AG09319 (cell line): ENCODE measurements at regions not wholly inside any gene's neighbourhood (a gene's known extent, or its start where the extent isn't known, plus 50 kb on each side); places are given as distances from the start of the nearest gene placed in this dataset.

Experiments used
- DNase-seq: peaks from one replicate; pipeline ENCODE4 v3.0.0-alpha.2; 2010; ENCODE audit warnings: low read depth; ENCODE audit errors: extremely low read depth
- TF ChIP-seq, protein P1 (sequence below): IDR thresholded peaks from 2 replicates; pipeline ENCODE4 v1.5.1; 2011; ENCODE audit warnings: low read depth, mild to moderate bottlenecking, inconsistent platforms, low read length, moderate library complexity

DNA sequence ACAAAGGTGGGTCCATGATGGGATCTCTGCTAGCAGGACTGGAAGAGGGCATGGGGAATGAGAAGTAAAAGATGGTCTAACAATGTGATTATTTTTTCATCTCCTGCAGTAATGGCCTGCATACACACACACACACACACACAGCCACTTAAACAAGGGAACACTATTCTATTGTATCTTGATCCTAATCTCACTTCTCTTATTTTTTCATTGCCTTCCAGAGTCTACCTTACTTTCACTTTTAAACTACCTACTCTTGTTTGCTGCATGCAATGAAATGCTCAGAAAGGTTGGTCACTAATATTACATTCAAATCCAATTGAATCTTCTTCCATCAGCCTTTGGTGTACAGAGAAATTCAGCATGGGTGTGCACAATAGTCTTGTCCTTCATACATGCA is 853.8 kb downstream of the IGSF11 start:
- no peak for DNase-seq
- TF ChIP-seq, protein P1, sequence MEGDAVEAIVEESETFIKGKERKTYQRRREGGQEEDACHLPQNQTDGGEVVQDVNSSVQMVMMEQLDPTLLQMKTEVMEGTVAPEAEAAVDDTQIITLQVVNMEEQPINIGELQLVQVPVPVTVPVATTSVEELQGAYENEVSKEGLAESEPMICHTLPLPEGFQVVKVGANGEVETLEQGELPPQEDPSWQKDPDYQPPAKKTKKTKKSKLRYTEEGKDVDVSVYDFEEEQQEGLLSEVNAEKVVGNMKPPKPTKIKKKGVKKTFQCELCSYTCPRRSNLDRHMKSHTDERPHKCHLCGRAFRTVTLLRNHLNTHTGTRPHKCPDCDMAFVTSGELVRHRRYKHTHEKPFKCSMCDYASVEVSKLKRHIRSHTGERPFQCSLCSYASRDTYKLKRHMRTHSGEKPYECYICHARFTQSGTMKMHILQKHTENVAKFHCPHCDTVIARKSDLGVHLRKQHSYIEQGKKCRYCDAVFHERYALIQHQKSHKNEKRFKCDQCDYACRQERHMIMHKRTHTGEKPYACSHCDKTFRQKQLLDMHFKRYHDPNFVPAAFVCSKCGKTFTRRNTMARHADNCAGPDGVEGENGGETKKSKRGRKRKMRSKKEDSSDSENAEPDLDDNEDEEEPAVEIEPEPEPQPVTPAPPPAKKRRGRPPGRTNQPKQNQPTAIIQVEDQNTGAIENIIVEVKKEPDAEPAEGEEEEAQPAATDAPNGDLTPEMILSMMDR, result no peak

DNA sequence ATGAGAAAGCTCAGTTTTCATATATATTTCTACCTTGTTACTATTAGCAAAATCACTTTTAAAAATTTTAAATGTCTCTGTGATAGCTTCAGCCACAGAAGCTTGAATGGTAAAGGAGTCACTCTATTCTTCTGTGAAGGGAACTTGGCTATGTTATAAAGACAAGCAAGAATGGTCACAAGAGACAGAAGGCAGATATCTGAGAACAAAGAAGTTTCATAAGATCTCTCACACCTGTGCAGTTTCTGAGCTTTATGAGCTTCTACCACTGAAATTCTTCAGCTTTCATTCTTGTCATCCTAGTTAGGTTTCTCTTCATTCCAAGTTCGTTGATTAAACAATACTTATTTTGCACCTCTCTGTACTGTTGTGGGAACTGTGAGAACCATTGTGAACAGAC is 853.4 kb downstream of the IGSF11 start:
- no peak for DNase-seq
- TF ChIP-seq, protein P1, result no peak

DNA sequence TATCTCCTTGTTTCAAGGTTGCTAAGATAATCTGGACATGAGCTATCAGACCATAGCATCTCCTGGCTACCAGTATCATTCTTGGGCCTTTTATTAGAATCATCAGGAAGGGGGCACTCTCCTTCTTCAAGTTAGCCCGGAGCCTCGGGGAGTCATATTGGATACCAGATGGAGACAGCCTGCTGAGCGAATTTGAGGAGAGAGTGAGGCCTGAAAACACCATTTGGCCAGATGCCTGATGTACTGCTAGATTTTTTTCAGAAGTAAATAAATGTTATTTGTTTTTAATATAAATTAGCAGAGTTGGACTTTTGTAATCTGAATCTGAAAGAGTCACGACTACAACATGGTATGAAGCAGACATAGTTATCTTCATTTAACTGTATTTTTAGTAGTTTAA is 848.6 kb downstream of the IGSF11 start:
- TF ChIP-seq, protein P1, result no peak

DNA sequence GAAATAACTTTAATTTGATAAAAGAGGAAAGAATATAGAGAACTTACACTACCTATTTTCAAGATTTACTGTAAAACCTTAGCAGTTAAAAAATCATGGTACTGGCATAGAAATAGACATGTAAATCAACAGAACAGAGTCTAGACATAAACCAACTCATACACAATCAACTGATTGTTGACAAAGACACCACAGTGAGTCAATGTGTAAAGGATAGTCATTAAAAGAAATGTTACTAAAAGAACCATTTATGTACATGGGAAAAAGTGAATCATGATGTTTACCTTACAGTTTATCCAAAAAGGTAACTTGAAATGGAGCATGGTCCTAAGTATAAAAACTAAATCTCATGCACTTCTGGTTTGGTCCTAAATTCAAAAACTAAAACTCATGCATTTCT is 847.4 kb downstream of the IGSF11 start:
- DNase-seq, result no peak
- TF ChIP-seq, protein P1, result no peak

More for the DNA sequence above, 848.6 kb downstream of the IGSF11 start:
- no peak for DNase-seq

DNA sequence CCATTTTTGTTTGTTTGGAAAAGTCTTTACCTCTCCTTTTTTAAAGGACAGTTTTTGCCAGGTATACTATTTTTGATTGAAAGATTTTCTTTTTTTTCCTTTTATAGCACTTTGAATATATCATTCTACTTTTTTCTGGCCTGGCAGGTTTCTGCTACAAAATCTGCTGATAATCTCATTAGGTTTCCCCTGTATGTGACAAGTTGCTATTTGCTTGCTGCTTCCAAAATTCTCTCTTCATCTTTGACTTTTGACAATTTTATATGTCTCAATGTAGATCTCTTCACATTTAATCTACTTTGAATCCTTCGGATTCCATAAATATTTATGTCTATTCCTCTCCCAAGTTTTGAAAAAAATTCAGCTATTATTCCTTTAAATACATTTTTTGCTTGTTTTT is 838.5 kb downstream of the IGSF11 start:
- TF ChIP-seq, protein P1, result no peak
- no peak for DNase-seq

DNA sequence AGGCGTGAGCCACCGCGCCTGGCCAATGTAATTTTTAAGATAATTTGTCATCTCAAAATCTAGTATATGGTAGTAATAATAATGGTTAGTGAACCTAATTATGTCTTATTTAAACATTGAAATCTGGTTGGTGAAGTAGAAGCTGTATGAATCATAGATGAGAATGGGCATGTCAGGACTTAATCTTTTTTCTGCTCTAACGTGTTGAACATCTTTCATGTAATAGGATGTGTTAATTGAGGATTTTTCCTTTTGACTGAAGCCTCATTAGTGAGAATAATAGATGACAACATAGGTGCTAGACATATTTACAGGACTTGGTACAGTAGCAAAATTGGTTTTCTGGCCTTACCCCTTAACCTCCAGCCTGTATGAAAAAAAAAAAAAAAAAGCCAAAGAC is 835.6 kb downstream of the IGSF11 start:
- DNase-seq, result no peak
- TF ChIP-seq, protein P1, result no peak

DNA sequence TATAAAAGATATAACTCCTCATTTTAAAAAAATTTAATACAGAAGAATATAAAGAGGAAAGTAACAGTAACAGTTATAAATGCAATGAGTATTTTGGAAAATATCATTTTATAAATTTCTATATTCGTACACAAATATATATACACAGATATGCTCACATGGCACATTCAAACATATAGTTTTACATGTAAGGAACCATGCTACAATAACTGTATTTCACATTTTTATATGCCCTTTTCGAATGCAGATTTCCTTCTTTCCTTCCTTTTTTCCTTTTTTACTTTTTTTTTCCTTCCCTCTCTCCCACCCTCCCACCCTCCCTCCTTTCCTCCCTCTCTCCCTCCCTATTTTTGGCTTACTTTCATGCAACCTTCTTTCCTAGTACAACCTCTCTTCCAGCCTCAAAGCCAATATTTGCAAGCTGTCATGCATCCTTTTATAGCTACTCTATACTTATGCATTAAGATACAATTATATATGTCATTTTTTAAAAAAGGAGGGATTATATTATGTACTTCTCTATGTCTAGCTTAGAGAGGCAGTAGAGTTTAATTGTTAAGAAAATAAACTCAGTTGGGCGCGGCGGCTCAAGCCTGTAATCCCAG is 830.5 kb downstream of the IGSF11 start:
- no peak for DNase-seq
- TF ChIP-seq, protein P1, result no peak
